Motor neuron (in vitro differentiated cells): ENCODE measurements at regions not wholly inside any gene's neighbourhood (a gene's known extent, or its start where the extent isn't known, plus 50 kb on each side); places are given as distances from the start of the nearest gene placed in this dataset.
A peak's percentile ranks its signal among the peaks of the same experiment; 100 is the strongest.

Source experiments
- ATAC-seq, 8 experiments: fragments of 200-7000 bp; cut with Tn5 transposase; replicated peaks in 6 of 8; 2 replicates each; pipeline ENCODE4 v1.8.0; 2021; ENCODE audit warnings: mild to moderate bottlenecking in 8 of 8, moderate library complexity in 8 of 8
- H3K27ac ChIP-seq, 2 donors: fragments of 250-450 bp; sonication (Bioruptor Pico); 2 replicates each; pipeline ENCODE4 v1.9.0; 2021; ENCODE audit warnings: antibody characterized with exemption in 2 of 2, mild to moderate bottlenecking in 2 of 2, moderate library complexity in 1 of 2
- H3K4me1 ChIP-seq, 2 donors: fragments of 250-450 bp; sonication (Bioruptor Pico); replicated peaks in 1 of 2; 2 replicates each; pipeline ENCODE4 v1.6.1; 2021; ENCODE audit warnings: antibody characterized with exemption in 2 of 2, mild to moderate bottlenecking in 2 of 2, moderate library complexity in 1 of 2
- H3K4me3 ChIP-seq, 5 donors: fragments of 250-450 bp; sonication (Bioruptor Pico); 2 replicates each; pipeline ENCODE4 v1.9.0; 2021; ENCODE audit warnings: antibody characterized with exemption in 5 of 5, mild to moderate bottlenecking in 5 of 5, moderate library complexity in 4 of 5
- WGBS, 10 experiments: fragments of 450-650 bp; shearing (Covaris generic); methylation state at CpG; one replicate each; pipeline ENCODE4 v1.0.0; 2022; 5-methylcytosine and 5-hydroxymethylcytosine counted together
- in situ Hi-C, 9 experiments: fragments of 400-800 bp; cut with MboI; loops; one replicate each; pipeline ENCODE4 v1.15.0; 2021; ENCODE audit warnings: low sequenced_read_pairs in 9 of 9, low pct_unique_long_range_greater_than_20kb in 2 of 9; ENCODE audit not compliant: unreplicated experiment in 9 of 9

GRCh38 chr13:111947876-111948275 is 119.1 kb upstream of the SOX1 start:
- no peak for ATAC-seq
- 7 to 84% (median 64%) methylated on average over 3 to 15 of the region's 15 CpGs; no CpG with 5 or more reads in 4 of the 10 experiments for WGBS, 10 experiments
- Histone ChIP-seq H3K4me3 (no peak overlapping the region), H3K27ac (no peak overlapping the region), H3K4me1 (peaks cover 0 to 6% of the 10 kb centered on the region in 2 donors)
- in situ Hi-C loops = no loop called here

- WGBS, 10 experiments = 0 to 100% (median 78%) methylated on average over 1 to 8 of the region's 11 CpGs; no CpG with 5 or more reads in 1 of the 10 experiments
Measured at GRCh38 chr13:111948281-111948680, 118.7 kb upstream of the SOX1 start.

GRCh38 chr13:111948811-111949210 is 118.1 kb upstream of the SOX1 start:
- Histone ChIP-seq H3K27ac (no peak overlapping the region), H3K4me3 (no peak overlapping the region), H3K4me1 (peaks cover 3 to 6% of the 10 kb centered on the region in 2 donors)
- 28 to 100% (median 83%) methylated on average over 2 to 7 of the region's 7 CpGs; no CpG with 5 or more reads in 5 of the 10 experiments for WGBS, 10 experiments
- in situ Hi-C loops = no loop called here
- ATAC-seq = no peak

More at GRCh38 chr13:111948281-111948680, 118.7 kb upstream of the SOX1 start:
- ATAC-seq = no peak
- in situ Hi-C loops = no loop called here
- no peak overlapping the region for H3K27ac ChIP-seq
- H3K4me3 ChIP-seq = no peak overlapping the region
- H3K4me1 ChIP-seq = peaks cover 0 to 6% of the 10 kb centered on the region in 2 donors

- WGBS, 10 experiments = 13 to 100% (median 67%) methylated on average over 1 to 3 of the region's 5 CpGs; no CpG with 5 or more reads in 3 of the 10 experiments
- in situ Hi-C loops = no loop called here
Measured at GRCh38 chr13:111949311-111949710, 117.6 kb upstream of the SOX1 start.

GRCh38 chr13:111950697-111951096 is 116.3 kb upstream of the SOX1 start:
- ATAC-seq = no peak
- WGBS, 10 experiments = 0 to 100% (median 64%) methylated on average over 1 to 4 of the region's 4 CpGs; no CpG with 5 or more reads in 2 of the 10 experiments
- H3K27ac ChIP-seq = no peak overlapping the region
- in situ Hi-C loops = no loop called here
- H3K4me3 ChIP-seq = no peak overlapping the region
- peaks cover 11 to 15% of the 10 kb centered on the region in 2 donors for H3K4me1 ChIP-seq

More at GRCh38 chr13:111949311-111949710, 117.6 kb upstream of the SOX1 start:
- ATAC-seq = no peak
- H3K27ac ChIP-seq = no peak overlapping the region
- peaks cover 5 to 6% of the 10 kb centered on the region in 2 donors for H3K4me1 ChIP-seq
- H3K4me3 ChIP-seq = no peak overlapping the region

- in situ Hi-C loops = no loop called here
- peaks cover 14 to 22% of the 10 kb centered on the region in 2 donors for H3K4me1 ChIP-seq
- 22 to 100% (median 71%) methylated on average over 1 to 9 of the region's 9 CpGs for WGBS, 10 experiments
- H3K27ac ChIP-seq = no peak overlapping the region
- ATAC-seq = peak in 5 of 8 experiments; percentile 46 to 73 (median 66)
- no peak overlapping the region for H3K4me3 ChIP-seq
Measured at GRCh38 chr13:111952032-111952431, 114.9 kb upstream of the SOX1 start.

GRCh38 chr13:111952814-111953213 is 114.1 kb upstream of the SOX1 start:
- no peak overlapping the region for H3K27ac ChIP-seq
- no peak overlapping the region for H3K4me3 ChIP-seq
- in situ Hi-C loops = no loop called here
- no peak for ATAC-seq
- H3K4me1 ChIP-seq = peaks cover 14 to 22% of the 10 kb centered on the region in 2 donors
- WGBS, 10 experiments = 73% methylated on average over 7 of the region's 8 CpGs; no CpG with 5 or more reads in 9 of the 10 experiments

- ATAC-seq = no peak
- Histone ChIP-seq H3K27ac (no peak overlapping the region), H3K4me3 (no peak overlapping the region), H3K4me1 (peaks cover 14 to 22% of the 10 kb centered on the region in 2 donors)
- 0 to 90% (median 80%) methylated on average over 1 to 7 of the region's 16 CpGs; no CpG with 5 or more reads in 5 of the 10 experiments for WGBS, 10 experiments
- in situ Hi-C loops = no loop called here
Measured at GRCh38 chr13:111953546-111954178, 113.3 kb upstream of the SOX1 start.

GRCh38 chr13:111954661-111955411 is 112.1 kb upstream of the SOX1 start:
- Histone ChIP-seq H3K27ac (no peak overlapping the region), H3K4me1 (peaks cover 14 to 22% of the 10 kb centered on the region in 2 donors), H3K4me3 (no peak overlapping the region)
- peak in 3 of 8 experiments; percentile 38 to 55 (median 50) for ATAC-seq
- in situ Hi-C loops = no loop called here
- WGBS, 10 experiments = 0 to 100% (median 65%) methylated on average over 1 to 8 of the region's 18 CpGs; no CpG with 5 or more reads in 2 of the 10 experiments

- peaks cover 14 to 22% of the 10 kb centered on the region in 2 donors for H3K4me1 ChIP-seq
- H3K4me3 ChIP-seq = no peak overlapping the region
- in situ Hi-C loops = no loop called here
- no peak overlapping the region for H3K27ac ChIP-seq
- ATAC-seq = peak in 2 of 8 experiments; percentile 16 to 26
- 17 to 90% (median 75%) methylated on average over 1 to 11 of the region's 27 CpGs; no CpG with 5 or more reads in 3 of the 10 experiments for WGBS, 10 experiments
Measured at GRCh38 chr13:111955412-111956065, 111.4 kb upstream of the SOX1 start.

GRCh38 chr13:111956261-111957151 is 110.4 kb upstream of the SOX1 start:
- Histone ChIP-seq H3K4me3 (no peak overlapping the region), H3K27ac (no peak overlapping the region), H3K4me1 (peaks cover 14 to 22% of the 10 kb centered on the region in 2 donors)
- no peak for ATAC-seq
- 0 to 95% (median 68%) methylated on average over 2 to 13 of the region's 59 CpGs; no CpG with 5 or more reads in 2 of the 10 experiments for WGBS, 10 experiments
- in situ Hi-C loops = no loop called here

GRCh38 chr13:111957913-111958450 is 109.0 kb upstream of the SOX1 start:
- Histone ChIP-seq H3K4me3 (no peak overlapping the region), H3K4me1 (peaks cover 8 to 22% of the 10 kb centered on the region in 2 donors), H3K27ac (no peak overlapping the region)
- in situ Hi-C loops = no loop called here
- no peak for ATAC-seq
- WGBS, 10 experiments = 0 to 93% (median 62%) methylated on average over 1 to 9 of the region's 14 CpGs
